GM13977 (cell line): ENCODE measurements at regions not wholly inside any gene's neighbourhood (a gene's known extent, or its start where the extent isn't known, plus 50 kb on each side); places are given as distances from the start of the nearest gene placed in this dataset.
A peak's percentile ranks its signal among the peaks of the same experiment; 100 is the strongest.
"Not testable (repeated sequence)": the region's sequence is repeated elsewhere in the genome, so short reads cannot be mapped to it uniquely, and the experiment has no call there.

Experiments used
- DNase-seq: peaks from one replicate; pipeline ENCODE4 v3.0.0; 2012; ENCODE audit warnings: low spot score
- in situ Hi-C: fragments of 300-500 bp; cut with MboI; formaldehyde crosslinking; loops from one replicate; pipeline ENCODE4 v1.12.0; 2022; ENCODE audit warnings: low sequenced_read_pairs, low pct_unique_long_range_greater_than_20kb, mixed read lengths, inconsistent platforms; ENCODE audit not compliant: unreplicated experiment
- TF ChIP-seq, protein P1 (sequence below): IDR thresholded peaks from 2 replicates; pipeline ENCODE4 v1.5.1; 2012; ENCODE audit warnings: mild to moderate bottlenecking, control low read depth; ENCODE audit not compliant: insufficient read depth; ENCODE audit errors: extremely low read depth, missing control alignments

DNA sequence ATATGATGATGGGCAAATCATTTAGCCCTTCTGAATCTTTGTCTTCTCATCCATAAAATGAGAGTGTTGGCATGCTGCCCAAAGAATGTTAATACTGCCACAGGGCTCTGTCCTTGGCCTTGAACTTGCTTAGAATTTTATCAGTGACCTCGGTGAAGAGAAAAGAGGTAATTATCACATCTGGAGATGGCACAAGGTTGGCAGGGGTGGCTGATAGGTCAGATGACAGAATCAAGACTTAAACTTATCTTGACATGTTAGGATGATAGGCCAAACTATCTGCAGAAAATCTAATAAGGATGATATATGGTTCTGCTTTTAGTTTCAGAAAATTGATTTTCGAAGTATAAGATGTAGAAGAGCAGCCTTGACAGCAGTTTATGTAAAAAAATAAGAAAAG lies 599.1 kb upstream of the CLINT1 start:
- TF ChIP-seq, protein P1, sequence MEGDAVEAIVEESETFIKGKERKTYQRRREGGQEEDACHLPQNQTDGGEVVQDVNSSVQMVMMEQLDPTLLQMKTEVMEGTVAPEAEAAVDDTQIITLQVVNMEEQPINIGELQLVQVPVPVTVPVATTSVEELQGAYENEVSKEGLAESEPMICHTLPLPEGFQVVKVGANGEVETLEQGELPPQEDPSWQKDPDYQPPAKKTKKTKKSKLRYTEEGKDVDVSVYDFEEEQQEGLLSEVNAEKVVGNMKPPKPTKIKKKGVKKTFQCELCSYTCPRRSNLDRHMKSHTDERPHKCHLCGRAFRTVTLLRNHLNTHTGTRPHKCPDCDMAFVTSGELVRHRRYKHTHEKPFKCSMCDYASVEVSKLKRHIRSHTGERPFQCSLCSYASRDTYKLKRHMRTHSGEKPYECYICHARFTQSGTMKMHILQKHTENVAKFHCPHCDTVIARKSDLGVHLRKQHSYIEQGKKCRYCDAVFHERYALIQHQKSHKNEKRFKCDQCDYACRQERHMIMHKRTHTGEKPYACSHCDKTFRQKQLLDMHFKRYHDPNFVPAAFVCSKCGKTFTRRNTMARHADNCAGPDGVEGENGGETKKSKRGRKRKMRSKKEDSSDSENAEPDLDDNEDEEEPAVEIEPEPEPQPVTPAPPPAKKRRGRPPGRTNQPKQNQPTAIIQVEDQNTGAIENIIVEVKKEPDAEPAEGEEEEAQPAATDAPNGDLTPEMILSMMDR = no peak
- in situ Hi-C loops = no loop called here
- DNase-seq = no peak

GRCh38 chr5:158456756-158457155 lies 597.8 kb upstream of the CLINT1 start:
- in situ Hi-C loops = no loop called here
- peak; percentile 30 for DNase-seq
- TF ChIP-seq, protein P1 = no peak

- in situ Hi-C loops = no loop called here
Measured at GRCh38 chr5:158456241-158456640, 597.3 kb upstream of the CLINT1 start.

GRCh38 chr5:158451993-158452672 lies 593.2 kb upstream of the CLINT1 start:
- TF ChIP-seq, protein P1 = no peak
- DNase-seq = no peak
- in situ Hi-C loops = no loop called here

More at GRCh38 chr5:158456241-158456640, 597.3 kb upstream of the CLINT1 start:
- no peak for DNase-seq
- TF ChIP-seq, protein P1 = no peak

DNA sequence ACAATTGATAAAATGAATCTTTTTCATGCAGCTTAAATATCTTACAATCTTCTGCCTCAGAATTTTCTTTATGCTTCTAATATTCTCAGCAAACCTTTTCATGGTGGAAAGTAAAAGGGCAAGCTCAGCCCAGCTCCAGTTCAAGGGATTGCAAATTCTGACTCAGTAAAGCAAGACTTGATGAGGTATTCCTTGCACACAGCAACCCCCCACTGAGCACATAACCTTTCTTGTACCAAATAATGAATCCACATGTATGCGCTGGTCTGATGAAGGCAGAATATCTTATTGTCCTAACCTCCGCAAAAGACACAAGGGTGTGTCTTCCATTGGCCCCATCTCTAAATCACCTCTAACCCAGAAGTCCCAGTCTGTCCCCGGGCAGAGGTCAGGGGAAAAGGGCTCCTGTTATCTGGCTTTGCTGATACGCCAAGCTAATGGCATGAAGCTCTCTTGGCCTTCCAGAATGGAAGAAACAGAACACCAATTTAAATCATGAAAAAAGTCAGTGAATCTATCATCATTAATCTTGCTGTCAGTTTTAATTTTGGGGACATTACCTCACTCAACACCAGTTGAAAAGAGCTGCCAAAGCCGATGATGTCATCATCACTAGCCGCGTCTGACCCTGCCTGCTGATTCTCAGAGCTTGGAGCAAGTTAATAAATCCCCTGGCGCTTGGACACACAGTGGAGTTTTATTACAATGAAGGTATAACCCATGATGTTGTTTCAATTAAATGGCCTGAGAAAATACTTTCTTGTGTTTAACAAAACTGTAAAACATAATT lies 592.5 kb upstream of the CLINT1 start:
- TF ChIP-seq, protein P1 = no peak
- in situ Hi-C loops = no loop called here
- no peak for DNase-seq

- in situ Hi-C loops = no loop called here
- TF ChIP-seq, protein P1 = no peak
- DNase-seq = no peak
Measured at GRCh38 chr5:158450751-158451171, 591.8 kb upstream of the CLINT1 start.

- in situ Hi-C loops, DNase-seq: not testable (repeated sequence)
Measured at GRCh38 chr5:158446761-158447160, 587.8 kb upstream of the CLINT1 start.

DNA sequence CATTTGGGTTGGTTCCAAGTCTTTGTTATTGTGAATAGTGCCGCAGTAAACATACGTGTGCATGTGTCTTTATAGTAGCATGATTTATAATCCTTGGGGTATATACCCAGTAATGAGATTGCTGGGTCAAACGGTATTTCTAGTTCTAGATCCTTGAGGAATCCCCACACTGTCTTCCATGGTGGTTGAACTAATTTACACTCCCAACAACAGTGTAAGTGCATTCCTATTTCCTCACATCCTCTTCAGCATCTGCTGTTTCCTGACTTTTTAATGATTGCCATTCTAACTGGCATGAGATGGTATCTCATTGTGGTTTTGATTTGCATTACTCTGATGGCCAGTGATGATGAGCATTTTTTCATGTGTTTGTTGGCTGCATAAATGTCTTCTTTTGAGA lies 580.3 kb upstream of the CLINT1 start:
- in situ Hi-C loops, DNase-seq: not testable (repeated sequence)
